Brain pericyte (primary cell): ENCODE measurements at regions not wholly inside any gene's neighbourhood (a gene's known extent, or its start where the extent isn't known, plus 50 kb on each side); places are given as distances from the start of the nearest gene placed in this dataset.

Experiments
- DNase-seq: peaks from one replicate; pipeline ENCODE4 v3.0.0-alpha.2; 2012; ENCODE audit warnings: low read depth, low spot score

GRCh38 chr6:132244744-132245143 lies 156.5 kb downstream of the MOXD1 start:
- DNase-seq = no peak

GRCh38 chr6:132236744-132237143 lies 164.5 kb downstream of the MOXD1 start:
- DNase-seq = no peak

GRCh38 chr6:132236281-132236680 lies 165.0 kb downstream of the MOXD1 start:
- no peak for DNase-seq

- no peak for DNase-seq
These were observed 165.5 kb downstream of the MOXD1 start for GRCh38 chr6:132235596-132236280.

GRCh38 chr6:132234356-132234755 lies 166.9 kb downstream of the MOXD1 start:
- no peak for DNase-seq

GRCh38 chr6:132231121-132231884 lies 170.0 kb downstream of the MOXD1 start:
- DNase-seq = no peak

GRCh38 chr6:132228894-132229293 lies 172.4 kb downstream of the MOXD1 start:
- DNase-seq = no peak

GRCh38 chr6:132227904-132228303 lies 173.4 kb downstream of the MOXD1 start:
- no peak for DNase-seq

- DNase-seq = no peak
These were observed 176.3 kb downstream of the MOXD1 start for GRCh38 chr6:132224943-132225342.

GRCh38 chr6:132220800-132221199 lies 180.5 kb downstream of the MOXD1 start:
- DNase-seq = no peak

GRCh38 chr6:132219901-132220300 lies 181.4 kb downstream of the MOXD1 start:
- DNase-seq = no peak

- no peak for DNase-seq
These were observed 183.1 kb downstream of the MOXD1 start for GRCh38 chr6:132218059-132218696.

GRCh38 chr6:132215805-132216204 lies 185.5 kb downstream of the MOXD1 start:
- no peak for DNase-seq

- DNase-seq = no peak
These were observed 186.6 kb downstream of the MOXD1 start for GRCh38 chr6:132214716-132215115.

GRCh38 chr6:132213732-132214131 lies 187.5 kb downstream of the MOXD1 start:
- DNase-seq = no peak

GRCh38 chr6:132213191-132213590 lies 188.1 kb downstream of the MOXD1 start:
- DNase-seq = no peak

GRCh38 chr6:132210886-132211563 lies 190.2 kb downstream of the MOXD1 start:
- DNase-seq = no peak

- no peak for DNase-seq
These were observed 191.9 kb downstream of the MOXD1 start for GRCh38 chr6:132209351-132209750.

- no peak for DNase-seq
These were observed 193.3 kb downstream of the MOXD1 start for GRCh38 chr6:132207991-132208390.

GRCh38 chr6:132205946-132206345 lies 195.3 kb downstream of the MOXD1 start:
- no peak for DNase-seq

- DNase-seq = no peak
These were observed 196.7 kb downstream of the MOXD1 start for GRCh38 chr6:132204591-132204990.

GRCh38 chr6:132202574-132202973 lies 198.7 kb downstream of the MOXD1 start:
- peak; percentile 93 for DNase-seq
